ENCODE measurements at regions not wholly inside any gene's neighbourhood (a gene's known extent, or its start where the extent isn't known, plus 50 kb on each side); places are given as distances from the start of the nearest gene placed in this dataset.

GRCh38 chr2:7452110-7452876 lies 535.1 kb downstream of the RNF144A start:
- no peak for DNase-seq (ENCODE audit: low spot score)

GRCh38 chr2:7454592-7454991 lies 537.4 kb downstream of the RNF144A start:
- ATAC-seq (no peak), DNase-seq (ENCODE audit: low spot score) (no peak)

More at GRCh38 chr2:7452110-7452876, 535.1 kb downstream of the RNF144A start:
- ATAC-seq: no peak

- DNase-seq (ENCODE audit: low spot score) (no peak), ATAC-seq (no peak)
Measured at GRCh38 chr2:7456762-7457161, 539.5 kb downstream of the RNF144A start.

GRCh38 chr2:7458066-7458465 lies 540.9 kb downstream of the RNF144A start:
- ATAC-seq: no peak

GRCh38 chr2:7467782-7468447 lies 550.7 kb downstream of the RNF144A start:
- ATAC-seq: no peak
- DNase-seq (ENCODE audit: low spot score): no peak

More at GRCh38 chr2:7458066-7458465, 540.9 kb downstream of the RNF144A start:
- no peak for DNase-seq (ENCODE audit: low spot score)

- no peak for ATAC-seq
- no peak for DNase-seq (ENCODE audit: low spot score)
Measured at GRCh38 chr2:7468448-7468828, 551.2 kb downstream of the RNF144A start.

- DNase-seq (ENCODE audit: low spot score) (no peak), ATAC-seq (no peak)
Measured at GRCh38 chr2:7468955-7469354, 551.7 kb downstream of the RNF144A start.

GRCh38 chr2:7471185-7471584 lies 554.0 kb downstream of the RNF144A start:
- ATAC-seq (no peak), DNase-seq (ENCODE audit: low spot score) (no peak)

- DNase-seq (ENCODE audit: low spot score) (no peak), ATAC-seq (no peak)
Measured at GRCh38 chr2:7472465-7472864, 555.3 kb downstream of the RNF144A start.

GRCh38 chr2:7473135-7473771 lies 556.0 kb downstream of the RNF144A start:
- ATAC-seq: no peak
- no peak for DNase-seq (ENCODE audit: low spot score)

- ATAC-seq (no peak), DNase-seq (ENCODE audit: low spot score) (no peak)
Measured at GRCh38 chr2:7476371-7476770, 559.2 kb downstream of the RNF144A start.

GRCh38 chr2:7479603-7480002 lies 562.4 kb downstream of the RNF144A start:
- DNase-seq (ENCODE audit: low spot score): no peak
- ATAC-seq: no peak

GRCh38 chr2:7480431-7480830 lies 563.2 kb downstream of the RNF144A start:
- no peak for DNase-seq (ENCODE audit: low spot score)
- ATAC-seq: no peak

GRCh38 chr2:7490672-7491071 lies 573.5 kb downstream of the RNF144A start:
- ATAC-seq: no peak
- no peak for DNase-seq (ENCODE audit: low spot score)

GRCh38 chr2:7492719-7493118 lies 575.5 kb downstream of the RNF144A start:
- no peak for ATAC-seq
- no peak for DNase-seq (ENCODE audit: low spot score)

GRCh38 chr2:7497178-7497577 lies 580.0 kb downstream of the RNF144A start:
- ATAC-seq: no peak

GRCh38 chr2:7499018-7499417 lies 581.8 kb downstream of the RNF144A start:
- ATAC-seq (no peak), DNase-seq (ENCODE audit: low spot score) (no peak)

More at GRCh38 chr2:7497178-7497577, 580.0 kb downstream of the RNF144A start:
- no peak for DNase-seq (ENCODE audit: low spot score)

GRCh38 chr2:7502336-7502735 lies 585.1 kb downstream of the RNF144A start:
- no peak for ATAC-seq
- no peak for DNase-seq (ENCODE audit: low spot score)

GRCh38 chr2:7508296-7508943 lies 591.2 kb downstream of the RNF144A start:
- no peak for DNase-seq (ENCODE audit: low spot score)
- no peak for ATAC-seq

GRCh38 chr2:7510353-7510752 lies 593.1 kb downstream of the RNF144A start:
- DNase-seq (ENCODE audit: low spot score) (no peak), ATAC-seq (no peak)

- DNase-seq (ENCODE audit: low spot score) (no peak), ATAC-seq (no peak)
Measured at GRCh38 chr2:7513834-7514233, 596.6 kb downstream of the RNF144A start.
